Mesendoderm (in vitro differentiated cells): ENCODE measurements at regions not wholly inside any gene's neighbourhood (a gene's known extent, or its start where the extent isn't known, plus 50 kb on each side); places are given as distances from the start of the nearest gene placed in this dataset.
"Not testable (repeated sequence)": the region's sequence is repeated elsewhere in the genome, so short reads cannot be mapped to it uniquely, and the experiment has no call there.

ENCODE experiments used
- DNase-seq: peaks from one replicate; pipeline ENCODE4 v3.0.0; 2013
- H2AK5ac ChIP-seq: 2 replicates; pipeline ENCODE4 v1.6.1; 2013; ENCODE audit warnings: low read length, inconsistent platforms
- H2BK120ac ChIP-seq: 2 replicates; pipeline ENCODE4 v1.6.1; 2013; ENCODE audit warnings: low read depth, mild to moderate bottlenecking, low read length, moderate library complexity, mixed read lengths
- H2BK15ac ChIP-seq: replicated peaks from 2 replicates; pipeline ENCODE4 v1.6.1; 2013; ENCODE audit warnings: low read depth, mild to moderate bottlenecking, moderate library complexity
- H2BK5ac ChIP-seq: 2 replicates; pipeline ENCODE4 v1.6.1; 2013; ENCODE audit warnings: low read length, inconsistent platforms
- H3K18ac ChIP-seq: 2 replicates; pipeline ENCODE4 v1.6.1; 2013; ENCODE audit warnings: mild to moderate bottlenecking, low read length, mixed read lengths
- H3K23ac ChIP-seq: one replicate; pipeline ENCODE4 v1.6.1; 2013; ENCODE audit warnings: low read length
- H3K27ac ChIP-seq: 2 replicates; pipeline ENCODE4 v1.5.1; 2013; ENCODE audit warnings: low read depth, mild to moderate bottlenecking, inconsistent platforms, low read length, moderate library complexity
- H3K27me3 ChIP-seq: 2 replicates; pipeline ENCODE4 v1.6.1; 2013; ENCODE audit warnings: low read length, control low read depth, mild to moderate bottlenecking, inconsistent platforms; ENCODE audit not compliant: insufficient read depth, poor library complexity
- H3K36me3 ChIP-seq: 2 replicates; pipeline ENCODE4 v1.6.1; 2013; ENCODE audit warnings: low read length, inconsistent platforms; ENCODE audit not compliant: control insufficient read depth, insufficient read depth
- H3K4ac ChIP-seq: one replicate; pipeline ENCODE4 v1.6.1; 2013; ENCODE audit warnings: low read depth, mild to moderate bottlenecking, low read length, moderate library complexity
- H3K4me1 ChIP-seq: 2 replicates; pipeline ENCODE4 v1.6.1; 2013; ENCODE audit warnings: low read depth, low read length, inconsistent platforms; ENCODE audit not compliant: control insufficient read depth
- H3K4me2 ChIP-seq: 2 replicates; pipeline ENCODE4 v1.6.1; 2013; ENCODE audit warnings: low read length
- H3K4me3 ChIP-seq: 2 replicates; pipeline ENCODE4 v1.5.1; 2013; ENCODE audit warnings: mild to moderate bottlenecking, low read length
- H3K56ac ChIP-seq: one replicate; pipeline ENCODE4 v1.6.1; 2013; ENCODE audit warnings: low read length
- H3K79me1 ChIP-seq: 2 replicates; pipeline ENCODE4 v1.6.1; 2013; ENCODE audit warnings: low read length, inconsistent platforms
- H3K79me2 ChIP-seq: 2 replicates; pipeline ENCODE4 v1.6.1; 2013; ENCODE audit warnings: mild to moderate bottlenecking, low read length; ENCODE audit not compliant: control insufficient read depth, insufficient read depth
- H3K9ac ChIP-seq: 2 replicates; pipeline ENCODE4 v1.6.1; 2013; ENCODE audit warnings: low read length, inconsistent platforms
- H4K5ac ChIP-seq: one replicate; pipeline ENCODE4 v1.6.1; 2013; ENCODE audit warnings: low read length
- H4K8ac ChIP-seq: one replicate; pipeline ENCODE4 v1.6.1; 2013; ENCODE audit warnings: low read depth, mild to moderate bottlenecking, control low read depth, low read length, moderate library complexity
- WGBS: extraction: QIAGEN DNeasy Blood & Tissue Kit; methylation state at CpG from one replicate; pipeline ENCODE4 v1.1.7; 2013; ENCODE audit warnings: low lambda C conversion rate, missing lambda C conversion rate; ENCODE audit not compliant: insufficient coverage; ENCODE audit errors: extremely low coverage; 5-methylcytosine and 5-hydroxymethylcytosine counted together

DNA sequence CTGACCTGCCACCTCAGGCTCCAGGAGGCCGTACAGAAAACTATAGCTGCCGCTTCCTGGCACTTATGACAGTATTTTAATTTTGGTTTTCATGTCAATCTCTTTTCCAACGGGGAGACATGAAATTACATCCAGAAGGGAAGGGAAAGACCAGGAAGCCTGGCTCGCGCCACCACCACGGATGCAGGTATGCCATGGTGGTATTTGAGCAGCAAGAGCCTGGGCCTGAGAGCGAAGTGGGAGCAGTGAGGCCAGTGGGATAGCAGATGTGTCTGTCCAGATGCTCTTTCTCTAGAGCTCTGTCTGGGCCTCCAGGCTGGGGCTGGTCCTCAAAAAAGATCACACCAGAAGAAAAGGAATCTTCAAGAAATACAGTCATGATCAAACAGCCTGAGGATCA, 82.5 kb upstream of the CPEB2 start:
- no peak for DNase-seq
- no peak overlapping the region for H4K8ac ChIP-seq
- no peaks in the 10 kb centered on the region for H3K79me1 ChIP-seq
- H2AK5ac ChIP-seq = no peak overlapping the region
- no peak overlapping the region for H3K23ac ChIP-seq
- no peaks in the 10 kb centered on the region for H3K36me3 ChIP-seq
- no peak overlapping the region for H3K4ac ChIP-seq
- no CpG with 5 or more reads among the region's 7 CpGs for WGBS
- H2BK5ac ChIP-seq = no peak overlapping the region
- no peak overlapping the region for H3K27ac ChIP-seq
- no peak overlapping the region for H3K4me2 ChIP-seq
- no peaks in the 10 kb centered on the region for H3K4me1 ChIP-seq
- no peak overlapping the region for H2BK120ac ChIP-seq
- H3K4me3 ChIP-seq = no peak overlapping the region
- H2BK15ac ChIP-seq = no peak overlapping the region
- no peak overlapping the region for H3K18ac ChIP-seq
- no peak overlapping the region for H3K56ac ChIP-seq
- H4K5ac ChIP-seq = no peak overlapping the region
- H3K27me3 ChIP-seq = no peaks in the 10 kb centered on the region
- H3K9ac ChIP-seq = no peak overlapping the region
- H3K79me2 ChIP-seq = no peaks in the 10 kb centered on the region

DNA sequence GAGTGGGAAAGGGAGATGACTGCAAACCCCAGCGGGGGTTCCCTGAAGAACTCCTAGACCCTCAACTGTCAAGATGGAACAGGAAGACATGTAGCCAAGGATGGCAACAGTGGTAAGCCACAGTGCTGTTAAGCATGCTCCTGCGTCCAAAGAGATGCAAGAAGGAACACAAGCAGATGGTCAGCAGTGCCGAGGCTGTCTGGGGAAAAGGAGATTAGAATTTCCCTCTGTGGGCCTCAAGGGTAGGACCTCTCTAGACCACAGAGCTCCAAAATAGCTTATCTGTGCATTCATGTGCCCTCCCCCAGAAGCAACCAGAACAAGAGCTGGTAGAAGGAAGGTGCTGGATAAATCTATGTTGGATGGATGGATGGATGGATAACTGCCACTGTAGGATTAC, 82.0 kb upstream of the CPEB2 start:
- H3K23ac ChIP-seq = no peak overlapping the region
- H3K56ac ChIP-seq = no peak overlapping the region
- H2BK120ac ChIP-seq = no peak overlapping the region
- no peak overlapping the region for H4K8ac ChIP-seq
- no peak overlapping the region for H3K4me2 ChIP-seq
- no peaks in the 10 kb centered on the region for H3K4me1 ChIP-seq
- WGBS = no CpG with 5 or more reads among the region's 3 CpGs
- no peak overlapping the region for H2AK5ac ChIP-seq
- DNase-seq = no peak
- H3K36me3 ChIP-seq = no peaks in the 10 kb centered on the region
- H3K4me3 ChIP-seq = no peak overlapping the region
- H2BK15ac ChIP-seq = no peak overlapping the region
- H3K79me1 ChIP-seq = no peaks in the 10 kb centered on the region
- no peaks in the 10 kb centered on the region for H3K27me3 ChIP-seq
- H3K79me2 ChIP-seq = no peaks in the 10 kb centered on the region
- no peak overlapping the region for H3K4ac ChIP-seq
- H3K9ac ChIP-seq = no peak overlapping the region
- no peak overlapping the region for H2BK5ac ChIP-seq
- no peak overlapping the region for H3K27ac ChIP-seq
- H4K5ac ChIP-seq = no peak overlapping the region
- H3K18ac ChIP-seq = no peak overlapping the region

DNA sequence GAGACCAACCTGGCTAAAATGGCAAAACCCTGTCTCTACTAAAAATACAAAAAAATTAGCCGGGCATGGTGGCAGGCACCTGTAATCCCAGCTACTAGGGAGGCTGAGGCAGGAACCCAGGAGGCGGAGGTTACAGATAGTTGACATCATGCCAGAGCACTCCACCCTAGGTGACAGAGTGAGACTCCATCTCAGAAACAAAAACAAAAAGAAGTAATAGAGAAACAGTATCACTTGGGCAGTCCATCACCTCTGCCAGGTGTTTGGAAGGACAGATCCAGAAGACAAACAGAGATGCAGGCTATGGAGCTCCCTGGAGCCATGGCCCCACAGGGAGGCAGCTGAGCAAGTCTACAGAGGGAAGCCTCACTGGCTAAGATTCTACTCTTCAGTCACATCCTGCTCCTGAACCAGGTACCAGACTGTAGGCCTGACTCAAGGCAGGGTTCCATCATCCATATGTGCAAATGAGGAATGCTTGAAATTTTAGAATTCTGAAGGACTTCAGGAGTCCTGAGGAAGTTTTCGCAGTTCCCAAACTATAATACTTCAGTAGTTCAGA, 81.4 kb upstream of the CPEB2 start:
- Histone ChIP-seq H3K79me2 (no peaks in the 10 kb centered on the region), H3K23ac (no peak overlapping the region), H3K9ac (no peak overlapping the region), H3K36me3 (no peaks in the 10 kb centered on the region), H2BK120ac (no peak overlapping the region), H3K4me1 (no peaks in the 10 kb centered on the region), H2AK5ac (no peak overlapping the region), H2BK15ac (no peak overlapping the region), H3K4me2 (no peak overlapping the region), H3K27me3 (no peaks in the 10 kb centered on the region), H4K5ac (no peak overlapping the region), H3K79me1 (no peaks in the 10 kb centered on the region), H3K4ac (no peak overlapping the region), H3K4me3 (no peak overlapping the region), H4K8ac (no peak overlapping the region), H3K18ac (no peak overlapping the region), H2BK5ac (no peak overlapping the region), H3K56ac (no peak overlapping the region), H3K27ac (no peak overlapping the region)
- WGBS = no CpG with 5 or more reads among the region's 3 CpGs
- DNase-seq = peak; percentile 25

DNA sequence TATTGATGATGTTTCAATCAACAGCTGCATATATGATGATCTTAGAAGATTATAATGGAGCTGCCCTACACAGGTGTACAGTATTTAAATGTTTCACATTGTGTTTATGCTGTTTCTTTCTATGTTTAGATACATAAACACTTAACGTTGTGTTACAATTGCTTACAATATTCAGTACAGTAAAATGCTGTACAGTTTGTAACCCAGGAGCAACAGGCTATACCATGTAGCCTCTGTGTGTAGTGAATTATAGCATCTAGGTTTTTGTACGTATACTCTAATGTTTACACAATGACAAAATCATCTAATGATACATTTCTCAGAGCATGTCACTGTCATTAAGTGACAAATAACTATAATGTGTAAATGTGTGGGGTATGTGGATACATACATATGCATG, 80.5 kb upstream of the CPEB2 start:
- not testable (repeated sequence) for H3K4me1 ChIP-seq, H4K8ac ChIP-seq, H4K5ac ChIP-seq, H3K4me3 ChIP-seq, H3K79me1 ChIP-seq, H3K18ac ChIP-seq, H3K23ac ChIP-seq, DNase-seq, H3K27me3 ChIP-seq, H3K56ac ChIP-seq, H3K9ac ChIP-seq, H2BK5ac ChIP-seq, H2AK5ac ChIP-seq, H3K4ac ChIP-seq, H3K36me3 ChIP-seq, H3K79me2 ChIP-seq, H3K4me2 ChIP-seq, H3K27ac ChIP-seq, H2BK120ac ChIP-seq, H2BK15ac ChIP-seq
- no CpG with 5 or more reads among the region's 2 CpGs for WGBS

DNA sequence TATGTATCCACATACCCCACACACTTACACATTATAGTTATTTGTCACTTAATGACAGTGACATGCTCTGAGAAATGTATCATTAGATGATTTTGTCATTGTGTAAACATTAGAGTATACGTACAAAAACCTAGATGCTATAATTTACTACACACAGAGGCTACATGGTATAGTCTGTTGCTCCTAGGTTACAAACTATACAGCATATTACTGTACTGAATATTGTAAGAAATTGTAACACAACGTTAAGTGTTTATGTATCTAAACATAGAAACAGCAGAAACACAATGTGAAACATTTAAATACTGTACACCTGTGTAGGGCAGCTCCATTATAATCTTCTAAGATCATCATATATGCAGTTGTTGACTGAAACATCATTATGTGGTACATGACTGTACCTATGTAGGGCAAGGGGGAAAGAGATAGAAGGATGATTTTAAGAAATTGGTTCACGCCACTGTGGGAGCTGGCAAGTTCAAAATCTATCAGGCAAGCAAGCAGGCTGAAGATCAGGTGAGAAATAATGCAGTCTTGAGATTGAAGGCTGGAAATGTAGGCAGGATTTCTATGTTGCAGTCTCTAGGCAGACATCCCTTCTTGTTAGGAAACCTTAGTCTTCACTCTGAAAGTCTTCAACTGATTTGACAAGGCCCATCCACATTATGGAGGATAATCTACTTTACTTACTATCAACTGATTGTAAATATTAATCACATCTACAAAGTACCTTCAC, 78.0 kb upstream of the CPEB2 start:
- H3K23ac ChIP-seq = no peak overlapping the region
- H4K5ac ChIP-seq = no peak overlapping the region
- H2BK5ac ChIP-seq = no peak overlapping the region
- no peak overlapping the region for H3K9ac ChIP-seq
- no peak overlapping the region for H3K4ac ChIP-seq
- H3K4me3 ChIP-seq = no peak overlapping the region
- no peak overlapping the region for H3K4me2 ChIP-seq
- H4K8ac ChIP-seq = no peak overlapping the region
- H3K4me1 ChIP-seq = no peaks in the 10 kb centered on the region
- H2AK5ac ChIP-seq = no peak overlapping the region
- H3K18ac ChIP-seq = no peak overlapping the region
- no peak overlapping the region for H2BK15ac ChIP-seq
- no peak overlapping the region for H3K27ac ChIP-seq
- no peak overlapping the region for H2BK120ac ChIP-seq
- no peaks in the 10 kb centered on the region for H3K79me1 ChIP-seq
- no peaks in the 10 kb centered on the region for H3K79me2 ChIP-seq
- H3K56ac ChIP-seq = no peak overlapping the region
- DNase-seq = no peak
- no CpG with 5 or more reads among the region's 3 CpGs for WGBS
- H3K36me3 ChIP-seq = no peaks in the 10 kb centered on the region
- no peaks in the 10 kb centered on the region for H3K27me3 ChIP-seq
